Endometrium (tissue), 2 donors: ENCODE measurements at regions not wholly inside any gene's neighbourhood (a gene's known extent, or its start where the extent isn't known, plus 50 kb on each side); places are given as distances from the start of the nearest gene placed in this dataset.
"Not testable (repeated sequence)": the region's sequence is repeated elsewhere in the genome, so short reads cannot be mapped to it uniquely, and the experiment has no call there.

Experiments used
- FAIRE-seq: peaks from 2 replicates; lab custom pipeline; 2012; peaks lifted over from hg19 to GRCh38; lab: Jason Lieb, UNC
- donor health status: control.
- donor health status: control.

DNA sequence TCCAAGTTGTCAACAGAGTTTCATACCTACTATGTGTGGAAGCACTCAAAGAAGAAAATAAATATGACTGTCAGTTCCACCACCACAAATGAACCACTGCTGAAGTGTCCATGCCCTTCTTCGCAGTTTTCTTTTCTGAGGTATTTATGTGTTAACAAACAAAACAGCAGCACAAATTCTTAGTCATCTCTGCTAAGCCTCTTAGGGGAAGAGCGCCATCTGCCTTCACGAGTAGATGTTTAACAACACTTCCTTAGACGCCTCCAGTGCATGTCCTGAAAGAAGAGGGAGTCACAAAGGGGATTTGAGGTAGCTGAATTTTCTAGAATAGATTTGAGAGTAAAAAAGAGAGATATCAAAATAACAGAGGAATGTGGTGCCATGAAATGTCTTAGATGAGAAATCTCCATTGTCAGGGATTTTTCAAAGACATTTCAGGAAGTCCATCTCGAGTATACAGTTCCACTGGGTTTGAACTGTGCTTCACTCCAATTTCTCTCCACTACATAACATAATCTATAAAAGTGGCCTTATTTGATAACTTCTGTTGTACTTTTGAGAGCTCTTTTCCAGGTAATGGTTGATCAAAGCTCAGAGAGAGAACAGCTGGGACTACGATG lies 775.3 kb upstream of the POM121L12 start:
- no peak for FAIRE-seq

DNA sequence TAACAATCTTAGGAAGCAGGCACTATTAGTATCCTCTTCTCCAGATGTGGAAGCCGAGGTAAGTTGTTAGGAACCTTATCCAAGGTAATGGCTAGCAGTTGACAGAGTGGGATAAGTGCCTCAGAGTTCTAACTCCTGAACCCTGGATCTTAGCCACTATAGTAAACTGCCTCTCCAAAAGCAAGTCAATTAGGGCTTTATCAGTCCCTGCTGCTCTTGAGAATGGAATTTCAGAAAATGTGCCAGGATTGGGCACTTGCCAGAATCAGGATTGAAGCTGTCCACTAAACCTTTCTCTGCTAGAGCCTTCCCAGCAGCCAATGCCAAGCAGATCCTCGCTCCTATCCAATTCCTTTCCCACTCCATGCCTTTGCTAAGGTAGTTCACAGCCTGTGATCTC lies 777.5 kb upstream of the POM121L12 start:
- FAIRE-seq, result no peak

DNA sequence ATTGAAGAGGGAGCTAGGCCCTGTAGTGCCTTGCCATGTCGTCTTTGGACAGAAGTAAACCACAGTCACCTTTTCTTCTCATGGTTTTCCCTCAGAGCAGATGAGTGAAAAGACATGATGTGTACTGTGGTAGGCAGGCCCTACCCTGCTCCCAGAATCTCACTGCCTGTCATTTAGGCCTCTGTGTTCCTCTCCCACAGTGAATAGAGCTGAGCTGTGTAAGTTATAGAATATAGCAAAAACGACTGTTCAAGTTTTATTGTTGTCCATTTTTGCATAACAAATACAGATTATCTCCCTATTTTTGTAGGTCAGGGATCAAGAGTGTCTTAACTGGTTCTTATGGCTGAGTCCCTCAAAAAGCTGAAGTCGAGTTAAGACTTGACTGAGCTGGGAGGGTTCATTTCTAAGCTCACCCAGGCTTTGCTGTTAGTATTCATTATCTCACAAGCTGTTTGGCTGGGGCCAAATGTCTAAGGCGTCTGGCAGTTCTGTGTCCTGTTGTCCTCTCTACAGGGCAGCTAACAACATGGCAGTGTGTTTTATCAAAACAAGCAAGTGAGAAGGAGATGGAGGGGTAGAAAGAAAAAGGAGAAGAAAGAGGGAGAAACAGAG lies 780.9 kb upstream of the POM121L12 start:
- FAIRE-seq, result no peak

DNA sequence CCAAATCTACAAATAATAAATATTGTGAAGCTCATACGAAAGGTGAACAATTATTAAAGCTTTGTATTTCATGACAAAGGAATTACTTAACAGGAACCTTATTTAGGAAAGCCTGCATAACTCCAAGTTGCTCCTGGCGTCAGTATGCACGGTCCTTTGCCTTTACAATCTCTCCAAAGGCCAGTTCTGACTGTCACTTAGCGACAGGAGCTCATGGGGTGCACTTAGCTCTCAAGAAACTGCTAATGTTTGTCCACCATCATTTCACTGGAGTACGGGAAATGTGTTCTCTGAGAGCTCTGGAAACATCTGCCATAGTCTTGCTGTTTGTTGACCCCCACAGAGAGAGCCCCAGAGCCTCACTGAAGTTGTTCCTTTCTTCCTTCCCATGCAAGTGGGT lies 781.5 kb upstream of the POM121L12 start:
- no peak for FAIRE-seq

DNA sequence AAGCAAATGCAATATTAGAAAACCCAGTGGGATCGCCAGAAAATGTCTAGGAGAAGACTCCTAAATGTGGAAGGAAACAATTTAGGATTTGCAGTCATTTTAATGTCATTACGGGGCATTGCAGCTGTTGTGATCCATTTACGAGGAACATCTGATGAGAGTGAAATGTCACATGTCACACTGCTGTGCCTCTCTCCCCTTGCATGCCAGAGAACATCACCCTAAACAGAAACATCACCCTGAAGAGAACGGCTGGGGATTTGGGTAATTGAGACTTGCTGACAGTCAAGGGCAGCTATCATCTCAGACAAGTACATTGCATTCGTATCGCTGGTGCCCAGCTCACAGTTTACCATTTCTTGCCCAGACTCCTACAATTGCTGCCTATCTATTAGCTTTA lies 785.7 kb upstream of the POM121L12 start:
- FAIRE-seq, result no peak

DNA sequence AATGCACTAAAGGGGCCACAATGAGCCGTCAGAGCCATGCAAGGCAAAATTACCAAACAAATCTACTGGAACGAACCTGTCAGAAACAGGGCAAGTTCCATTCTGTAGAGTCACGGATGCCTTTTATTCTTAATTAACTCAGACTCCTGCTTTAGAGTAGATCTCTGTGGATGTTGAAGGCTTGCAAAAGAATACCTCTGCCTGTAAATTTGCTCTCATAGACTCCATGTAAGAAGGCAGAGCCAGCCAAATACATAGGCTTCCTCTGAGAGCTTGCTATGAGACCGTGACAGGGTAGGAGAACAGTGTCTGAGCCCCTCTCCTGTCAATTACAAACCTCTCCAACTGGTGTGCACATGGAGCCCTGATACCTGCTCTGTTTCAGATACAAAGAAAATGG lies 787.9 kb upstream of the POM121L12 start:
- FAIRE-seq, result no peak

DNA sequence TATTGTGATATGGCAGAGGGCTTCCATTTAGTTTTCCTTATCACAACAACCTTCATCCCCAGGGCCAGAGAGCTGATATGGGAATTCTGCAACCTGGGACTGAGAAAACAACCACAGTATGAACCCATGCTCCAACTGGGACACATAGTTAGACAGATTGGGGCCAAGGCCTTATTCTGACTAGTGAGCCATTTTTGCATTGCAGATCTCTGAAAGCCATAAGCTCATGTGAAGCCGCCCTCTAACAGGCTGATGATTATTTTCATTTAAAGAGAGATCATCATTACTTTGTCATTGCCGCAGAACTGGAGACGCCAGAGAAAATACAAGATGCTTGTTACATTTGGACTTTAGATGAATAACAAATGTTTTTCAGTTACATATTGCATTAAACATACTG lies 791.7 kb upstream of the POM121L12 start:
- no peak for FAIRE-seq

DNA sequence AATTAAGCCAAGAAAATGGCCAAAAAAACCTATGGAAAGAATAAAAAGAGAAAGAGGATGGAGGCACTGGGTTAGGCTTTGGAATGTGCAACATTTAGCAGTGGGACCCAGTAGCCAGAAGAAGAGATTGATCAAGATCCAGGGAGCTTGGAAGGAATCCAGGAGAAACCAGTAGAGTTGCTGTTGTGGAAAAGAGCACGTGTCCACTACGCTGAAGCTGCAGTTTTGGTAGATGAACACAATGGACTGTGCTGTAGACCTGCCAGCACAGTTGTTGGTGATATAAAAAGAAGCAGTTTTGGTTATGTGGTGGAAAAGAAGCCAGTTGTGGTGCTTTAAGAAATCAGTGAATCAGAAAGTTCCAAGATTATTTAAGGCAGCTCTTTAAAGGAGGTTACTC lies 802.2 kb upstream of the POM121L12 start:
- FAIRE-seq, result no peak

DNA sequence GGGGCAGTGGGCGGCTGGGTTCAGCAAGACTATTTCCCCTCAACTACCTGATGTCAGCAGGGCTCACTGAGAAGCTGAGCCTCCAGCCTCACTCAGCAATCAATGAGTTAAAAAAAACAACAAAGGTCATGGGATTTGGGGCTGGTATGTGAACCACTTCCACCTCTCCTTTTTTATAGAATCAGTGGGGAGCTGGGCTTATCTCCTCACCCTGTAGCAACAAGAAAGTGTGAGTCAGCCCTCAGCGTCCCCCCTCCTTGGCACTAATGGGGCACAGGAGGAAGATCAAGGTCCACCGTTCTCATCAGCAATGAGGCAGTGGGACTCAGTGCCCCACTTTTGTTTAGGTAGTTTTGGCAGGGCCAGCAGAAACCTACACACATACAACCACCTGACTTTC lies 823.5 kb upstream of the POM121L12 start:
- FAIRE-seq, result no peak

DNA sequence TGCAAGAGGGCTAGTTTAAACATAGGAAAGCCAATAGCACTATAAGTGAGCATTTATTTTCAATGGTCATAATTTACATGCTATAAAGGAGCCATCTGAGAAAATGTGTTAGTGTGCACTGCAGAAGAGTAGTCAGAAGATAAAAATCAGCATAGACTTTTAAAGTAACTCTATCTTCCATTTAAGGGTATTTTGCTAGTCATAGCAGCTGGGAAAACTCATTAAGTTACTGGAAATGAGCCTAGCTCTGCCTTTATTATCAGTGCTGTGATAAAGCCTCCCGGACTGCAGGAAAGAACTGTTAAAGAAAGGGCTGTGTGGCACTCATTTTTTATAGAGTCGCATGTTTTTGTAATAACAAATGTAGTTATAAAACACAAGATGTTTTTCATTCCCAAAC lies 825.8 kb upstream of the POM121L12 start:
- FAIRE-seq, result no peak

DNA sequence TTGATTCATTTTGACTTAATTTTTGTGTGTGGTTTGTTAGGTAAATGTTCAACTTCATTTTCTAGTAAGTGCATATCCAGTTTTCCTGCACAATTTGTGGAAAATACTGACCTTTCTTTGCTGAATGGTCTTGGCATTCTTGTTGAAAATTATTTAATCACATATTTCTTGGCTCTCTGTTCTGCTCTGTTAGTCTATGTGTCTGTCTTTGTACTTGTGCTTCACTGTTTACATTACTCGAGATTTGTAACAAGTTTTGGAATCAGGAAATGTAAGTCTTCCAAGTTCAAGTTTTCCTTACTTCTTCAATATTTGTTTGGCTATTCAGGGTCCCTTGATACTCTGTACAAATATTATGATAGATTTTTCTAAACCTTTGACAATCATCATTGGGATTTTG lies 838.2 kb upstream of the POM121L12 start:
- FAIRE-seq, result no peak

DNA sequence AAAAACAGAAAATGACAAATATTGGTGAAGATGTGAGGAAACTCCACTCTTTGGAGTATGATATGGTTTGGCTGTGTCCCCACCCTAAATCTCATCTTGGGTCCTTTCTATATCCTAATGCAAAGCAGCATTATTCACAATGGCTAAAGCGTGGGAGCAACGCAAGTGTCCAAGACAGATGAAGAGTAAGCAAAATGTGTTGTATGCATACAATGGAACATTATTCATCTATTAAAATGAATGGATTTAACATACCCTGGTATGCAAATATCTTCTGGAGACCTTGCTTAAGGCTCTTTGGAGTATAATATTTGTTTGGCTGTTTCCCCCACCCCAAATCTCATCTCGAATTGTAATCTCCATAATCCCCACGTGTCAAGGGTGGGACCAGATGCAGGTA lies 839.8 kb upstream of the POM121L12 start:
- FAIRE-seq, result no peak

DNA sequence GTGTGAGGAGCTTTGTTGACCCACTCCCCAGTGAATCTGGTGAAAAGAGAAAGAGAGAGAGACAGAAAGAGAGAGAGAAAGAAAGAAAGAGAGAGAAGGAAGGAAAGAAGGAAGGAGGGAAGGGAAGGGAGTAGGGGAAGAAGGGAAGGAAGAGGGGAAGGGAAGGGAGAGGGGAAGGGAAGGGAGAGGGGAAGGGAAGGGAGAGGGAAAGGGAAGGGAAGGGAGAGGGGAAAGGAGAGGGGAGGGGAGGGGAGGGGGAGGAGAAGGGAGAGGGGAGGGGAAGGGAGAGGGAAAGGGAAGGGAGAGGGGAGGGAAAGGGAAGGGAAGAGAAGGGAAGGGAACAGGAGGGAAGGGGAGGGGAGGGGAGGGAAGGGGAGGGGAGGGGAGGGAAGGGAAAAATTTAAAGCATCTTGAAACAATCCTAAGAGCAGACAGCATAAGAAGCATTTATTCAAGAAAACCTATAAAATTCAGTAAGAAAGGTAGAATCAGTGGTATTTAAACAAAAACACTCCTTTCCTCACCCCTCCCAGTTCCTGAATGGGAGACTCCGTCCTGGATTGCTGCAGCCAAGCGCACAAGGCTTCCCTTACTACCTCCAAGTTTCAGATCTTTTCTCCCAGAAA lies 846.2 kb upstream of the POM121L12 start:
- no peak for FAIRE-seq

DNA sequence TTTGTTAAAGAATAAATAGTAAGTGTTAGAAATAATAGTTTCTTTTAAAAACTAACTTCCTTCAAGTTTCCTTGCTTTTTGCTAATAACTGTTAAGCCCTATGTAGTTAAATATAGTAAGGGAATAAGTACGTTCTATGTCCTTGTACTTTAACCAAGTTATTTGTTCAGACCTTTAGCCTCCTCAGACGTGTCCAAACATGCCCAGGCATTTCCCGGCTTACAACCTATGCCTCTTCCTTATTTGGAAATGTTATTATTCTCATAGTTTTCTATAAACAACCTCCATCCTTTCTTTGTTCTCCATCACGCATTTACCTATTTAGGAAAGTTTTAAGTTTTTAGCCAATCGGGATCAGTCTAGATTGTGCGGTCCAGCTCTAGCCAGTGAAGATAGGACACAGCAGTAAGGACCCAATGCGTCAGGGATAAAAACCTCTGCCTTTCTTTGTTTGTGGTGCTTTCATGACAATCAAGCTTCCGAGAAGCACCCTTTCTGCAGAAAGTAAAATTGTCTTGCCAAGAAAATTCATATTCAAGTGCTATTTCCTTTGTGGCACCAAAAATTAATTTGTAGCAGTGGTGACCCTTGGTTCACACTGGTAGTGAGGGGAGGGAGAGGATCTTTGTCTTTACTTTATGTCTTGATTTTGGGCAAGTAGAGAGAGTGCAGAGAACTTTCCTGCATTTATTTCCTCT lies 851.3 kb upstream of the POM121L12 start:
- FAIRE-seq, result no peak

DNA sequence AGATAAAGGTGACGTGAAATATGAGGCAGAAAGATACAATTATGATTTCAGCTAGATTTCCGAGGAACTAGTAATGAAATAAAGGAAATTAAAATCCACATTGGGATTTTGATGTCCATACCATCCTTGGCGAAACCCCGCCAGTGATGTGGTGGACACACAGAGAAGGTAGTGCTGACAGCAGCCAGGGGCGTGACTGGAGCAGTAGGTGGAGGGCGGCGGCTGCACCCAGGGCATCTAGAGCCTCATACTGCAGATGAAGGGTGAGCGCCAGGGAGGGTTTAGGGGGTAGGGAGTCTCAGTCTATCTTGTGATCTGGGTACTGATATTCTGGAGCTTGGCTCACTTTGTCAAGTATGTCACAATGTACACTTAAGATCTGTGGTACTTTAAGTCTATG lies 855.5 kb upstream of the POM121L12 start:
- FAIRE-seq, result no peak

DNA sequence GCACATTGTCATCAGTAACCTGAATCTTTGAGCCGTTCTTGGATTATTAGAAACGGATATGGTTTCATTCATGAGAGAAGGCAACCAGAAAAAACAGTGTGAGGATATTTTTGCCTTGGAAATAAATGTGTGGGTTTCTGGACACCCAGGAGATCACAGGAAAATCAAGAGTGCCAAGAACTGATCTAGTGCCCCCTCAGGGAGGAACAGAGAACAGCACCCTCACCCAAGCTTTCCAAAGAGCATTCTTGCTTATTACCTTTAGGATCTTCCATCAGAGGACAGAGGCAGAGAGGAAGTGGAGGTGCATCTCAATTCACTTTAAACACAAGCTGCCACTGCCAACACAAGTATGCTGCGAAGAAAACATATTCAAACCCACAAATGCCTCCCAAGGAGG lies 851.5 kb upstream of the COBL start:
- no peak for FAIRE-seq

DNA sequence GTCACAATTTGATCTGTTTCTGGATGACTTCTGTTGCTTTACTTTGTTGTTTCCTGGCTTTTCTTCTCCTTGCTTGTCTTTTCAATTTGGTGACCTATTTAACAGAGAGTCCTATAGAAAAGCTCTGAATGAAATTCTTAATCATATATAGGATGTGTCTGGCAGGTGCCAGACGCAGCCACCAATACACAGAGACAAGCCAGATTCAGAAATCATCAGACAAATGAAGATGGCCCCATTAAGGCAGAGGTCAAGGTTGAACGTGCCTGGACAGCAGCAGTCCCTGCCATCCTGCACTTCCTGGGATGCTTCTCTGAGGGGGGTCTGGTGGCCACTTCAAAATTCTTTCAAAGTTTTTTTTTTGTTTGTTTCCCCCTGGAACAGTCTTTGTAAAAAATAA lies 846.7 kb upstream of the COBL start:
- no peak for FAIRE-seq

DNA sequence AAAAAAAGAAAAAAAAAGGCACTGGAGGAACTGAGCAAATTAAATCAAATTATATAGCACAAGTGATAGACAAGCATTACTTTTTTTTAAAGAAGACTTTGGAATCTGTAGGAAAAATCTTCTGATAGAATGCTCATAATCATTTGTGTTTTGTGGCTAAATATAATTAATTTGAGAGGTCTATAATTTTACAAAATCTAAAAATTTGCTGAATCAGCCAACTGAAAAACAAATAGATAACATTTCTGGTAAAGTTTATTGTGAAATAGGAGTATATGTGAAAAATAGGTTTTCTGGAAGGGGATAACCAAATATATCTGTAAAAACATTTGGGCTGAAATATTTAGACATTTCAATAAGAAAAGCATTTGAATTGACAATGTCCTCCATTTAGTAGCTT lies 844.9 kb upstream of the COBL start:
- no peak for FAIRE-seq

DNA sequence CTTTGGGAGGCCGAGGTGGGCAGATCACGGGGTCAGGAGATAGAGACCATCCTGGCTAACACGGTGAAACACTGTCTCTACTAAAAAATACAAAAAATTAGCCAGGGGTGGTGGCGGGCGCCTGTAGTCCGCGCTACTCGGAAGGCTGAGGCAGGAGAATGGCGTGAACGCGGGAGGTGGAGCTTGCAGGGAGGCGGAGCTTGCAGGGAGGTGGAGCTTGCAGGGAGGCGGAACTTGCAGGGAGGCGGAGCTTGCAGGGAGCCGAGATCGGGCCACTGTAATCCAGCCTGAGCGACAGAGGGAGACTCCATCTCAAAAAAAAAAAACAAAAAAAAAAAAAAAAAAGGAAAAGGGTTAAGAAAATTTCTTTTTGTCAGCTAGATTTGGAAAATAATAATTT lies 842.8 kb upstream of the COBL start:
- FAIRE-seq, result not testable (repeated sequence)

DNA sequence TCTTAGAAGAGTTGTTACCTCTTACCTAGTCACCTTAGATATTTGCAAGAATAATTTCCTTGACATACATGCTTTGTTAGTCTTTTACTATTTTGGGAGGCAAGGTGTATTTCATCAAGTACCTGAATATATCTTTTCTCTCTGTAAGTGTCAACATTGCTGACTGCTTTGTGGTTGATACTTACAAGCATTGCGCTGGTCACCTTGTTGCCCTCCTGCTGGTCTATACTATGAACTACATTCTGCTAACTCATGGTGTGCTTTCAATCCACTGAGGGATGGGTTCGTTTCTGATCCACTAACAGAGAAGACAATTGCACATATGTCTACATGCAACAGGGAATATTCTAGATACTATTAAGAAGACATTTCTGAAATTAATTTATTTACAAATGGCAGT lies 837.8 kb upstream of the COBL start:
- no peak for FAIRE-seq

DNA sequence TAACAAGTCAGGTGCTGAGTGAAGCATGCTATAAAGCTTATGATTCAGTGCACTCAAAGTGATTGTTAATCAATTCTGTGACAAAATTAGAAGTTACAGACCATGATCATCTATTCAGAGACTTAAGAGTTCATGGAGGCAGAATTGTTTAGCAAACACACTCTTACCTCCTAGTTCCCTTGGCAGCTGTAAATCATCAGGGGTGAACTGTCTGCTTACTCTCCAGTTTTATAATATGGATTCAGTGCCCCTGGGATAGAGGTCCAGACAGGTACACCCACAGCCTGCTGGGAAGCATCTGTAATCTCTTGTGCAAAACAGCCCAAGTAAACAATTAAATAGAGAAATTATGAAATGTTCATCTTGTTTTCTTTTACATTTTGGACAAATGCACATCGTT lies 835.0 kb upstream of the COBL start:
- FAIRE-seq, result no peak

DNA sequence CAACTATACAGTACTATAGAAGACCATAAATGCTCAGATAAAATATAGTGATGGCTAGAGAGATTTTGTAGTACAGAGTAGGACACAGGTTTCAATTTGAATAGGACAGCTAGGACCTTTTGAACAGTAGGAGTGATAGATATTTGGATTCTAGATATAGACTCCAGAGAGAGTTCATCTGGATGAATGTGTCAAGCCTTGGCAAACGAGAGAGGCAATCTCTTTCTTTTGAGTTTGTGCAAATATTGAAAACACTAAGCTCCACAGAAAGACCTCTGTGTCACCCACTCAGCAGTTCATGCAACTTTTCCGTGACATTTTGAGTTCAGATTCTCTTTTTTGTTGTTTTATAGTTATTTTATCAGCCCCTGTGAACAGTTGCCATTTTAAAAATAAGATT lies 834.3 kb upstream of the COBL start:
- no peak for FAIRE-seq

DNA sequence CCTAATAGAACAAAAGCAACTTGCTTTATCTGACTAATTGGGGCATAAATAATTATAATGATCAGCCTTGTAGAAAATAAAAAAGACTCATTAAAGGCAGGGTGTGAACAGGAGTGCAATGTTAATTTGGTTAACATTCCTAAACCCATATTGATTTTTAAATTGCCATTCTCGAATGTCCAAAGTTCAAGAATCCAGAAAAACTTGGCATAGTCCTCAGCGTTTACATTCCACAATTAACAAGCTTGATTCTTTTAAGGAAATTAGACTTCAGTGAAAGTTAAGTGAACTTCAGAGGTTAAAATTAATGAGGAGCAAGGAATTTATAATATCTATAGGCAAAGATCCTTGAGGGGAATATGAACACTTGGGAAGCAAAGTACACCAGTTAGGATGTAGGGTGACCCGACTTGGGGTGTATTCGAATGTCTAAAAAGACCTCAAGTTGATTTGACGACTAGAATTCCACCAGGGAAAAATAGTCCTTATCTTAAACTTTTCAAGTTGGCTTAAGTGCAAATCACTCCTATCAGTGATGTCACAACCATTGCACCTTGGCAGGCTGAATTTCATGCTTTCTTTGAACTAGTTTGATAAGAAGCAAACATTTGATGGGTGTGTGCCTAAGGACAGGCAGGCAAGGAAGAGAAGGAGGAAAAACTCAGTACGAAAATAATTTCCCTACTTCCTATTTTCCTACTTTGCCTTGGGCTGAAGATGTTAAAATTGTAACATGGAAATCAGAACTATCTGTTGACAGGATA lies 830.4 kb upstream of the COBL start:
- no peak for FAIRE-seq
